GM23248 (cell line): ENCODE measurements at regions not wholly inside any gene's neighbourhood (a gene's known extent, or its start where the extent isn't known, plus 50 kb on each side); places are given as distances from the start of the nearest gene placed in this dataset.

ENCODE experiments used
- DNase-seq: peaks from one replicate; pipeline ENCODE4 v3.0.0-alpha.2; 2015
- H2AFZ ChIP-seq: fragments of 200-600 bp; sonication (generic); 2 replicates; pipeline ENCODE4 v1.6.1; 2016; ENCODE audit warnings: antibody characterized with exemption
- H3F3A ChIP-seq: fragments of 200-600 bp; sonication (generic); 2 replicates; pipeline ENCODE4 v1.6.1; 2016; ENCODE audit warnings: mild to moderate bottlenecking, antibody characterized with exemption, mixed run types; ENCODE audit not compliant: insufficient read depth
- H3K27ac ChIP-seq: fragments of 200-600 bp; sonication (generic); 2 replicates; pipeline ENCODE4 v1.5.1; 2016; ENCODE audit warnings: mild to moderate bottlenecking
- H3K27me3 ChIP-seq: fragments of 200-600 bp; sonication (generic); replicated peaks from 2 replicates; pipeline ENCODE4 v1.6.1; 2016; ENCODE audit warnings: mild to moderate bottlenecking; ENCODE audit not compliant: insufficient read depth
- H3K36me3 ChIP-seq: fragments of 200-600 bp; sonication (generic); 2 replicates; pipeline ENCODE4 v1.6.1; 2016; ENCODE audit warnings: low read depth, mild to moderate bottlenecking
- H3K4me1 ChIP-seq: fragments of 200-600 bp; sonication (generic); 2 replicates; pipeline ENCODE4 v1.6.1; 2016; ENCODE audit warnings: mild to moderate bottlenecking; ENCODE audit not compliant: insufficient read depth
- H3K4me2 ChIP-seq: fragments of 200-600 bp; sonication (generic); one replicate; pipeline ENCODE4 v1.6.1; 2016; ENCODE audit warnings: mild to moderate bottlenecking; ENCODE audit not compliant: unreplicated experiment
- H3K4me3 ChIP-seq: fragments of 200-600 bp; sonication (generic); 2 replicates; pipeline ENCODE4 v1.5.1; 2016; ENCODE audit warnings: mild to moderate bottlenecking
- H3K79me2 ChIP-seq: fragments of 200-600 bp; sonication (generic); 2 replicates; pipeline ENCODE4 v1.6.1; 2016; ENCODE audit warnings: mild to moderate bottlenecking; ENCODE audit not compliant: insufficient read depth
- H3K9ac ChIP-seq: fragments of 200-600 bp; sonication (generic); 2 replicates; pipeline ENCODE4 v1.6.1; 2016; ENCODE audit warnings: mild to moderate bottlenecking
- H3K9me2 ChIP-seq: fragments of 200-600 bp; sonication (generic); 2 replicates; pipeline ENCODE4 v1.6.1; 2016; ENCODE audit warnings: mixed run types, mild to moderate bottlenecking, moderate library complexity; ENCODE audit not compliant: insufficient read depth
- H3K9me3 ChIP-seq: fragments of 200-600 bp; sonication (generic); one replicate; pipeline ENCODE4 v1.6.1; 2017; ENCODE audit warnings: low read depth
- H4K20me1 ChIP-seq: fragments of 200-600 bp; sonication (generic); 2 replicates; pipeline ENCODE4 v1.6.0; 2016; ENCODE audit not compliant: insufficient read depth
- EZH2 ChIP-seq: fragments of 200-600 bp; sonication (generic); IDR thresholded peaks from 2 replicates; pipeline ENCODE4 v1.6.1; 2018; ENCODE audit warnings: antibody characterized with exemption, mild to moderate bottlenecking; ENCODE audit not compliant: insufficient read depth, poor library complexity, severe bottlenecking
- EZH2phosphoT487 ChIP-seq: fragments of 200-600 bp; sonication (generic); IDR thresholded peaks from 2 replicates; pipeline ENCODE4 v1.6.1; 2018; ENCODE audit warnings: antibody characterized with exemption, moderate library complexity, mild to moderate bottlenecking, low read depth; ENCODE audit not compliant: insufficient read depth
- WGBS, 2 experiments: methylation state at CpG; one replicate each; pipeline ENCODE4 v1.1.6; 2015 to 2017; ENCODE audit warnings: low lambda C conversion rate in 2 of 2, low coverage in 1 of 2; ENCODE audit errors: missing lambda C conversion rate in 2 of 2; 5-methylcytosine and 5-hydroxymethylcytosine counted together
- in situ Hi-C: fragments of 300-500 bp; cut with MboI; formaldehyde crosslinking; loops from 2 replicates; pipeline ENCODE4 v1.15.0; 2020

GRCh38 chr3:66803721-66804695 lies 194.1 kb upstream of the KBTBD8 start:
- TF ChIP-seq EZH2phosphoT487 (no peak), EZH2 (no peak)
- WGBS, 2 experiments, result 65 to 68% methylated on average over 7 of the region's 7 CpGs
- H3K27ac ChIP-seq, result no peak overlapping the region
- no peaks in the 10 kb centered on the region for H4K20me1 ChIP-seq
- H3F3A ChIP-seq, result no peaks in the 10 kb centered on the region
- H3K4me1 ChIP-seq, result peaks cover 4% of the 10 kb centered on the region; the same call in 1 of the 2 replicates
- H3K27me3 ChIP-seq, result no peaks in the 10 kb centered on the region
- H3K9me3 ChIP-seq, result no peaks in the 10 kb centered on the region
- DNase-seq, result no peak
- H3K4me2 ChIP-seq, result no peak overlapping the region
- in situ Hi-C loops, result no loop called here
- H3K36me3 ChIP-seq, result no peaks in the 10 kb centered on the region
- no peaks in the 10 kb centered on the region for H3K9me2 ChIP-seq
- H3K9ac ChIP-seq, result no peak overlapping the region
- H2AFZ ChIP-seq, result no peak overlapping the region
- H3K4me3 ChIP-seq, result no peak overlapping the region
- H3K79me2 ChIP-seq, result no peaks in the 10 kb centered on the region

DNA sequence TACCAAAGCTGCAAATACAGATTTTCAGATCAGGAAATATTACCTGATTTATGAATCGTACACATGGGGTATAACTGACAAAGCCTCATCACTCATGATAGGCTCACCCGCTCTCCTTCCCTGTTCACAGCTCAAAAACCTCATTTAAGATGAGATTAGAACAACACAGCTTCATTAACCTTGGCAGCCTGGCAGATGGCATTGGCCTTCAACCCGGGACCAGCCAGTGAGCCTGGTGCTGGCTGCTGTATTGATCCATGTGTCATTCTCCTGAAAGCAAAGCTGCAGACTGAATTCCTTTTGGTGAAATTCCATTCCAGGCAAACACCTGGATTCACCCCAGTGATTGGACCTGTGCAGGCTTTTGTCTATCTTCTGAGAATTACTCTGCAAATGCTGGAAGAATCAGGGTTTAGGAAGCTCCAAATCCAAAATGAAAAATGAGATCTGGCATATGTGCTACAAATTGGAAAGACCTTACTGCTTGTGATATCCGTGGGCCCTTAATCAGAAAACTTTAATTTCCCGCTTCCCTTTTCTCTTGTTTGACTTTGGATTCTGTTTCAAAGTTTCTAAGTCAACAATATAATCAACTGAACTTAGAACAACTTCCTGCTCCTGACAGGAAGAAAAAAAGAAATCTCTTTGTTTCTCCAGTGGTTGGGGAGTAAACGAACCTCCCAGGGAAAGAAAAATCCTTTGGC lies 189.1 kb upstream of the KBTBD8 start:
- Histone ChIP-seq H3K27ac (no peak overlapping the region), H3K36me3 (no peaks in the 10 kb centered on the region), H2AFZ (no peak overlapping the region), H3K9me3 (no peaks in the 10 kb centered on the region), H3F3A (no peaks in the 10 kb centered on the region), H3K27me3 (no peaks in the 10 kb centered on the region), H3K4me3 (no peak overlapping the region), H3K4me1 (no peaks in the 10 kb centered on the region), H3K9ac (no peak overlapping the region), H4K20me1 (no peaks in the 10 kb centered on the region), H3K9me2 (no peaks in the 10 kb centered on the region), H3K79me2 (no peaks in the 10 kb centered on the region), H3K4me2 (no peak overlapping the region)
- 68 to 71% methylated on average over 6 of the region's 6 CpGs for WGBS, 2 experiments
- in situ Hi-C loops, result no loop called here
- no peak for DNase-seq
- TF ChIP-seq EZH2phosphoT487 (no peak), EZH2 (no peak)

DNA sequence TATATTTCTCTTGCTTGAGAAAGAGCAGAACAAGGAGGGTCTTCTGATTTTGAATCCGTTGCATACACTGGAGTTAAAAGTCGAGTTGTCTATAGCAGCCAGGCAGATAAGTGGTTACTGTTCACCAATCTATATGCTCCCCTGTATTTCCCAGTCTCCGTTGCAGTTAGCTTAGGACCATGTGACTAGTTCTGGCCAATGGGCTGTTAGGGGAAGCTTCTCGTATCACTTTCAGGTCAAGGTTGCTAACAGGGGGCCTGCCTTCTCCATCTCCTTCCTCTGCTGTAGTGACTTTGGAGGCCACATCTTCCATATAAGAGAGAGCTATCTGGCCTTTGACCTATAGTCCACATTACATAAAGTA lies 188.5 kb upstream of the KBTBD8 start:
- in situ Hi-C loops, result no loop called here
- no peak overlapping the region for H3K4me2 ChIP-seq

GRCh38 chr3:66812136-66812535 lies 186.0 kb upstream of the KBTBD8 start:
- WGBS, 2 experiments, result 67 to 69% methylated on average over 2 of the region's 2 CpGs
- Histone ChIP-seq H3K27me3 (peaks cover 5% of the 10 kb centered on the region; the same call in 1 of the 2 replicates), H3K4me2 (no peak overlapping the region), H3K79me2 (no peaks in the 10 kb centered on the region), H4K20me1 (no peaks in the 10 kb centered on the region), H3K36me3 (no peaks in the 10 kb centered on the region), H3K27ac (no peak overlapping the region), H2AFZ (no peak overlapping the region), H3K4me3 (no peak overlapping the region), H3K4me1 (no peaks in the 10 kb centered on the region), H3F3A (no peaks in the 10 kb centered on the region), H3K9me2 (no peaks in the 10 kb centered on the region), H3K9me3 (no peaks in the 10 kb centered on the region), H3K9ac (no peak overlapping the region)
- TF ChIP-seq EZH2 (no peak), EZH2phosphoT487 (no peak)
- DNase-seq, result no peak
- in situ Hi-C loops, result loop anchor here (10.0 kb wide), 1 partner anchor 407 kb away; no protein-coding TSS in a partner anchor

More for the DNA sequence above, 188.5 kb upstream of the KBTBD8 start:
- no peaks in the 10 kb centered on the region for H3K79me2 ChIP-seq
- H3K9ac ChIP-seq, result no peak overlapping the region
- H3K4me3 ChIP-seq, result no peak overlapping the region
- H3K36me3 ChIP-seq, result no peaks in the 10 kb centered on the region
- DNase-seq, result no peak
- TF ChIP-seq EZH2phosphoT487, result no peak
- no peak for TF ChIP-seq EZH2
- no peaks in the 10 kb centered on the region for H3K4me1 ChIP-seq
- H3K9me2 ChIP-seq, result no peaks in the 10 kb centered on the region
- no peaks in the 10 kb centered on the region for H4K20me1 ChIP-seq
- no peaks in the 10 kb centered on the region for H3K27me3 ChIP-seq
- 59 to 66% methylated on average over 4 of the region's 4 CpGs for WGBS, 2 experiments
- no peak overlapping the region for H3K27ac ChIP-seq
- H3F3A ChIP-seq, result no peaks in the 10 kb centered on the region
- no peaks in the 10 kb centered on the region for H3K9me3 ChIP-seq
- no peak overlapping the region for H2AFZ ChIP-seq
